Vagina (tissue), 2 donors: ENCODE measurements at regions not wholly inside any gene's neighbourhood (a gene's known extent, or its start where the extent isn't known, plus 50 kb on each side); places are given as distances from the start of the nearest gene placed in this dataset.

Source experiments
- DNase-seq, 2 donors: peaks; one replicate each; pipeline ENCODE4 v3.0.0-alpha.2; 2017; ENCODE audit errors: extremely low spot score in 2 of 2
- H3K27ac ChIP-seq: fragments of 200-600 bp; sonication (generic); one replicate; pipeline ENCODE4 v1.5.1; 2019
- H3K27me3 ChIP-seq: fragments of 200-600 bp; sonication (generic); one replicate; pipeline ENCODE4 v1.5.1; 2019
- H3K36me3 ChIP-seq, 2 donors: fragments of 200-600 bp; sonication (generic); one replicate each; pipeline ENCODE4 v1.5.1; 2017 to 2019
- H3K4me1 ChIP-seq: fragments of 200-600 bp; sonication (generic); one replicate; pipeline ENCODE4 v1.5.1; 2019
- H3K4me3 ChIP-seq, 2 donors: fragments of 200-600 bp; sonication (generic); 1 replicate in 1 of 2; 2 replicates in 1 of 2; pipeline ENCODE4 v1.5.1; 2016 to 2019
- H3K9me3 ChIP-seq: fragments of 200-600 bp; sonication (generic); one replicate; pipeline ENCODE4 v1.5.1; 2019
- CTCF ChIP-seq, 3 experiments: fragments of 450-650 bp in 2 of 3; fragments of 200-600 bp in 1 of 3; sonication (generic) in 1 of 3; IDR thresholded peaks; one replicate each; pipeline ENCODE4 v1.5.1; 2017 to 2019; ENCODE audit warnings: antibody characterized with exemption in 3 of 3, mild to moderate bottlenecking in 2 of 3, moderate library complexity in 2 of 3
- POLR2A ChIP-seq, 2 donors: fragments of 450-650 bp; IDR thresholded peaks; one replicate each; pipeline ENCODE4 v1.6.1; 2017; ENCODE audit warnings: antibody characterized with exemption in 2 of 2, mild to moderate bottlenecking in 2 of 2, moderate library complexity in 2 of 2
- POLR2AphosphoS5 ChIP-seq, 2 donors: sonication (generic); formaldehyde crosslinking; IDR thresholded peaks; one replicate each; pipeline ENCODE4 v1.9.0; 2017; ENCODE audit warnings: antibody characterized with exemption in 2 of 2, mild to moderate bottlenecking in 2 of 2, low read depth in 1 of 2; ENCODE audit not compliant: insufficient read depth in 1 of 2
- intact Hi-C: fragments of 100-400 bp; cut with DNase I; formaldehyde crosslinking; loops from one replicate; pipeline ENCODE4 v1.15.1; 2023

- H3K4me3 ChIP-seq = no peak overlapping the region
- TF ChIP-seq CTCF (IDR thresholded peaks at IDR 0.05) (no peak), POLR2A (IDR thresholded peaks at IDR 0.05) (no peak), POLR2AphosphoS5 (IDR thresholded peaks at IDR 0.05; ENCODE audit: insufficient read depth in 1 of 2, low read depth in 1 of 2) (no peak)
- intact Hi-C loops = no loop called here
- peaks cover 7% of the 10 kb centered on the region for H3K4me1 ChIP-seq
- no peaks in the 10 kb centered on the region for H3K36me3 ChIP-seq
- no peaks in the 10 kb centered on the region for H3K27me3 ChIP-seq
- H3K27ac ChIP-seq = no peak overlapping the region
- no peaks in the 10 kb centered on the region for H3K9me3 ChIP-seq
- no peak for DNase-seq
These were observed 125.5 kb downstream of the SPTSSA start for GRCh38 chr14:34336501-34336900.

GRCh38 chr14:34335968-34336367 is 126.1 kb downstream of the SPTSSA start:
- no peaks in the 10 kb centered on the region for H3K36me3 ChIP-seq
- H3K27ac ChIP-seq = no peak overlapping the region
- DNase-seq = no peak
- no peaks in the 10 kb centered on the region for H3K9me3 ChIP-seq
- no peak overlapping the region for H3K4me3 ChIP-seq
- no peak for TF ChIP-seq POLR2A (IDR thresholded peaks at IDR 0.05)
- H3K27me3 ChIP-seq = no peaks in the 10 kb centered on the region
- peaks cover 12% of the 10 kb centered on the region for H3K4me1 ChIP-seq
- intact Hi-C loops = no loop called here

- Histone ChIP-seq H3K27me3 (no peaks in the 10 kb centered on the region), H3K36me3 (no peaks in the 10 kb centered on the region), H3K27ac (no peak overlapping the region), H3K9me3 (no peaks in the 10 kb centered on the region), H3K4me3 (no peak overlapping the region), H3K4me1 (peaks cover 16% of the 10 kb centered on the region)
- no peak for DNase-seq
- no peak for TF ChIP-seq CTCF (IDR thresholded peaks at IDR 0.05)
- no peak for TF ChIP-seq POLR2AphosphoS5 (IDR thresholded peaks at IDR 0.05; ENCODE audit: insufficient read depth in 1 of 2, low read depth in 1 of 2)
- TF ChIP-seq POLR2A (IDR thresholded peaks at IDR 0.05) = no peak
- intact Hi-C loops = no loop called here
These were observed 127.7 kb downstream of the SPTSSA start for GRCh38 chr14:34334329-34334728.

GRCh38 chr14:34331728-34332623 is 130.1 kb downstream of the SPTSSA start:
- no peak for DNase-seq
- no peak overlapping the region for H3K4me3 ChIP-seq

DNA sequence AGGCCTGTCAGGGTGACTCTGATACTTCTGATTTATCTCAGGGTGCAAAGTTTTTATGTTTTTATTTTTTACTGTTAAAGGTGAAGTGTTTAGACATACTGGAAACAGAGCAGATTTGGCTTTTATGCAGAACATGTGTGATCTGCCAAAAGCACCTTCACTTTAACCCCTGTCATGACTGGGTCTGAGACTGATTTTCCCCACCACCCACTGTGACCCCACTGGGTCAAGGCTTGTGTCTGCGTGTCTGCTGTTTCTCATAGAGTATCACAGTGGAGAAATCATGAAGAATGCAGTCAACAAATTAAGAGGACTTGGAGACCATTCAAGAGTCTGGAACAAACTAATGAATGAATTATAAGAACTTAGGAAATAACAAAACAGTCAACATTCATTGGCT is 131.2 kb downstream of the SPTSSA start:
- Histone ChIP-seq H3K4me1 (peaks cover 16% of the 10 kb centered on the region), H3K27me3 (no peaks in the 10 kb centered on the region), H3K4me3 (no peak overlapping the region), H3K36me3 (no peaks in the 10 kb centered on the region), H3K27ac (peak overlapping the region; percentile 52), H3K9me3 (no peaks in the 10 kb centered on the region)
- TF ChIP-seq POLR2A (IDR thresholded peaks at IDR 0.05) (no peak), CTCF (IDR thresholded peaks at IDR 0.05) (no peak), POLR2AphosphoS5 (IDR thresholded peaks at IDR 0.05; ENCODE audit: insufficient read depth in 1 of 2, low read depth in 1 of 2) (no peak)
- DNase-seq = peak in 1 of 2 donors; percentile 70
- intact Hi-C loops = no loop called here

More at GRCh38 chr14:34331728-34332623, 130.1 kb downstream of the SPTSSA start:
- Histone ChIP-seq H3K36me3 (no peaks in the 10 kb centered on the region), H3K27me3 (no peaks in the 10 kb centered on the region), H3K9me3 (no peaks in the 10 kb centered on the region), H3K27ac (peak overlapping the region; percentile 52), H3K4me1 (peaks cover 16% of the 10 kb centered on the region)
- peak in 1 of 2 donors; percentile 30 for TF ChIP-seq POLR2AphosphoS5 (IDR thresholded peaks at IDR 0.05; ENCODE audit: insufficient read depth in 1 of 2, low read depth in 1 of 2)
- no peak for TF ChIP-seq POLR2A (IDR thresholded peaks at IDR 0.05)
- TF ChIP-seq CTCF (IDR thresholded peaks at IDR 0.05) = peak; percentile 39 to 69 (median 60)
- intact Hi-C loops = no loop called here
